HCEC 1CT (cell line): ENCODE measurements at regions not wholly inside any gene's neighbourhood (a gene's known extent, or its start where the extent isn't known, plus 50 kb on each side); places are given as distances from the start of the nearest gene placed in this dataset.

ENCODE experiments used
- DNase-seq: peaks from one replicate; pipeline ENCODE4 v3.0.0-alpha.2; 2017

DNA sequence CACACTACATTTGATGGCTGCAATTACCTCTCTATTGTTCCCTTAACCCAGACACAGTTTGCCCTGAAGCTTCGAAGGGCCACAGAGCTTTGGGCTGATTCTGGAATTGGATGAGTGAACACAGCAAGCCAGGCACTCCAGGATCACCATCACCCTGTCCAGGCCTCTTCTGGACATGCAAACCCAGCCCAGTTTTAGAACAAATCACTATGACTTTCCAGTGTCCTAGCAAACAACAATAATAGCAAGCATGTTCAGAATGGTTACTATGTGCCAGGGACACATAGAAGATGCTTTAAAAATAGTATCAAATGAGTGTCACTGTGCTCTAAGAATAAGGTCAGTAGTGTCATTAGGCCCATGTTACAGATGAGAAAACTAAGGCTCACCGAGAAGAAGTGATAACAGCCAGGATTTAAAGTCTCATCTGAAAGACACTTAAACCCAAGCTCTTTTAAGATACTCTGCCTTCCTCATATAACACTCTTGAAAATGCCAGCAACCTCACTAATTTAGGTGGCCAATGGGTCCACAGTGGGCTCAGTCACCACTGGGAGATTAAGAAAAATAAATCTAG lies 191.7 kb upstream of the STK17B start:
- DNase-seq: no peak

- DNase-seq: no peak
These were observed 193.8 kb upstream of the STK17B start for GRCh38 chr2:196365145-196365544.

GRCh38 chr2:196365923-196366322 lies 194.5 kb upstream of the STK17B start:
- DNase-seq: no peak

- DNase-seq: no peak
These were observed 196.3 kb upstream of the STK17B start for GRCh38 chr2:196367633-196368032.

- DNase-seq: no peak
These were observed 197.3 kb upstream of the STK17B start for GRCh38 chr2:196368546-196369225.

DNA sequence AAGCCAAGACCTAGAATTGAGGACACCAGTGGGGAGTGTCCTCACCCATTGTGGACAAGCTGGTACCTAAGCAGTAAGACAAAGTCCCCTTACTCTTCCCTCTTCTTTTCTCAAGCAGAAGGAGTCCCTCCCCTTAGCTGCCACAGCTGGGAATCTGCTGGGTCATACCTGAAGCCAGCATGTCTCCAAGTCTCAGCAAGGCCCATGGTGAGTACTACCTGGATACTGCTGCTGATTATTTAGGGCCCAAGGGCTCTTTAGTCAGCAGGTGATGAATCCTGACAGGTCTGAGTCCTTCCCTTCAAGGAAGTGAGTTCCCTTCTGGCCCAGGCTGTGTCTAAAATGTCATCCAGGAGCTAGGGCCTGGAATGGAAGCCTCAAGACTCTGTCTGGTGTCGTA lies 198.6 kb upstream of the STK17B start:
- DNase-seq: no peak

DNA sequence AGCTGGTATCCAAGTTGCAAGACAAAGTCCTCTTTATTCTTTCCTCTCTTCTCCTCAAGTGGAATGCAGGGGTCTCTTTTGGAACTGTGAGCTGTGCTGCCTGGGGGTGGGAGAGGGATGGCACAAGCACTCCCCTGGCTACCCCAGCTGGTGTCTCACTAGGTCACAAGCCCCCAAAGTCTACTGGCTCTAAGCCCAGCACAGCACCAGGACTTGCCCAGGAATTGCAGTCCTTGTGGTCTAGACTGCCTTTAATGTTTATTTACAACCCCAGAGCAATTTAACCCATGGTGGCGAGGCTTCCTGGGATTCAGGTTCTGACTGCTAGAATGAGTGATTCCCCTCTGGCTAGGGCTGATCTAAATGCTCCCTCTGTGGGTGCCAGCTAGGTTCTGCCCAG lies 199.0 kb upstream of the STK17B start:
- DNase-seq: no peak

GRCh38 chr2:196372276-196372809 lies 201.0 kb upstream of the STK17B start:
- no peak for DNase-seq

- DNase-seq: no peak
These were observed 201.7 kb upstream of the STK17B start for GRCh38 chr2:196372811-196373664.

GRCh38 chr2:196376984-196377877 lies 205.9 kb upstream of the STK17B start:
- DNase-seq: no peak

- no peak for DNase-seq
These were observed 208.2 kb upstream of the STK17B start for GRCh38 chr2:196379600-196379999.

DNA sequence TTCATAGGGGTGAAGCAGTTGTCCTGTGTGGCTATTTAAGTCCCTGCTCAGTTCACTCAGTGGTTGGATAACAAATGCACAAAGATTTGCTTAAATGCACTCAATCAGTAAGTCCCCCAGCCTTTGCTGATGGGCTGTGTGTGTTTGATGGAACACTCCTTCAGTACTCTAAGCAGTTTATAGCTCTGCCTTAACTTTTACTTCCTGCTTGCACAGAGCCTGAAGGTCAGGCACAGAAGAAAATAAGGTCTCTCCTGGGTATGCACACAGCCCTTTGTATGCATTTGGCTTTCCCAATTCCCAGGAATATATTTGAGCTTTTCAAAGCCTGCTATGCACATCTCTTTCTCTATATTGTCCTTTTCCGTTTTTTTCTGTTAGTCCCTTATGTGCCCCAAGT lies 208.7 kb upstream of the STK17B start:
- no peak for DNase-seq

DNA sequence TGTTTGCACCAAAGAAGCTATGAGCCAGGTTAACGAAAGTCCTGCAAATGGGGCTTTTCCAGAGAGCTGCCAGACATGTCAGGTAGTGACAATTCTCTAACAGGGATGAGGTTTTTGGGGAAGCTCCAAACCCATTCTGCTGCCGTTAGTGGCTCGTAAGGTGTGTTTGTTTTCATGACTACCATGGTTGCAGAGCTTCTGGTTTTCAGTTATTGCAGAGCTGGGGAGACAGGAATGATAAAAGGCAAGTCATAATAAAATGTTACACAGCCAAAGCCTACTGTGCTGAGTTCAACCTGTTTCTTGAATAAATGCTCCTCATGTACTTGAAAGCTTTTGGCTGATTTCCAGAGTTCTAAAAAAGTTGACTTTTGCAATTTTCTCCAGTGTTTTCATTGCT lies 209.2 kb upstream of the STK17B start:
- DNase-seq: no peak

- DNase-seq: no peak
These were observed 210.1 kb upstream of the STK17B start for GRCh38 chr2:196381464-196381863.

DNA sequence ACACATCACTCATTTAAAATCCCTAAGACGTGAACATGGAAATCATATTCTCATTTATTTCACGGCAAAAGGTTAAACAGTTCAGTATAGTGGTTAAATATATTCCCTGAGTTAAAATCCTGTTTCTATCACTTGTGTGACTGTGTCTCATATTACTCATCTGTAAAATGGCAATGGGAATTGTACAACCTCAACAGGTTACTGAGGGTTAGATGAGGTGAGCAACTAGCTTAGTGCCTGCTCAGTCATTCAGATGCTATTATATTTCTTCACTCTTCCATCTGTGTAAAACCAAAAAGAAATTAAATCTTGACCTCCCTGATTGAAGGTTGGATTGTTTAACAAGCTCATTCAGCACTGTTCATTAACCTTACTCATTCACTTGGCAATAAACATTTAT lies 212.4 kb upstream of the STK17B start:
- DNase-seq: no peak

DNA sequence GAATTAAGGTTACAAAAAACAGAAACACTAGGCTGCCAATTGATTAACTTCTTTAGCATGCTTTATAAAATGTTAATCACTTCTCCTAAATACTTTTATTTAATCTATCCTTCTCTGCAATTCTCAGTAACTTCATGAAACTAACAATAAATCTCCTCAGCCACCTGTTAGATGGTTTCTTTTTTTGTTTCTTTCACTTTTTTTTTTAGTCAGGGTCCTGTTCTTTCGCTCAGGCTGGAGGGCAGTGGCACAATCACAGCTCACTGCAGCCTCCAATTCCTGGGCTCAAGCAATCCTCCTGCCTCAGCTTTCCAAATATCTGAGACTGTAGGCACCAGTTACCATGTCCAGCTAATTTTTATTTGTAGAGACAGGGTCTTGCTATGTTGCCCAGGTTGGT lies 213.4 kb upstream of the STK17B start:
- no peak for DNase-seq

GRCh38 chr2:196389670-196390069 lies 218.3 kb upstream of the STK17B start:
- no peak for DNase-seq

DNA sequence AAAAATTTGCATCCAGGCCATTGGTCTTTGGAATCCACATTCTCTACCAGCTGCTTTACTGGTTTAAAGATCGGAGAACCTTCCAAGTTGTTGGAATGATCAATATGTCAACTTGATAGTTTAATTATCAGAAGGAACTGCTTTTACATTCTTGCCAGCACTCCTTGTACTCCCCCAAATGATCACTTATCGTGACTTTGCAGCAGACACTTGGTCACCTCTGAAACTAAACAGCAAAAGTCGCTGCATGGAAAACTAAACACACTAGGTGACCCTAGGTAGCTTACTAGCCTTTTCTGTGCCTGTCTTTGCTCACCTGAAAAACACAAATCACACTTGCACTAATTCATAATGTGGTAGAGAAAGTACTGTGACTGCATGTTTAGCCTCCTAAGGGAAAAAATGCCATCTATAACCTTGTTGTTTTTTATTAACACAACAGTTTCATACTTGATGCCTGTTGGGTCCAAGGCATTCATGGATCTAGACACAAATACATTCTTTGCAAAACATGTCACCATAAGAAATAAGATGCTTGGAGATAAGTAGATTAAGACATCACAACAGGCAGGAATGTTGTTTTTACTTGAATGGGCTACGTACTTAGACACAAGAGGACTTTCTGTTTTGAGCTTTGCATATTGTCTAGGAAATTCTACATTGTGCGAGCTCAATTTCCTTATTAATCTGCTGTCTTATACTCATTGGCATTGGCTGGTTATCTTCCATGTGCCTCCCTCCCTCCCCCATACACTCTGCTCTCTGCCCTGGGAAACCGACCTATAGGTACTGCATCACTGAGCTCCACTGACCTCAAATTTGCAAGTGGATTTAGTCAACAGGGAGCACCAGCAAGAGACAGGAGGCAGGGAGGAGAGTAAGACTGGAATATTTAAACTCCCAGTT lies 219.1 kb upstream of the STK17B start:
- DNase-seq: no peak

DNA sequence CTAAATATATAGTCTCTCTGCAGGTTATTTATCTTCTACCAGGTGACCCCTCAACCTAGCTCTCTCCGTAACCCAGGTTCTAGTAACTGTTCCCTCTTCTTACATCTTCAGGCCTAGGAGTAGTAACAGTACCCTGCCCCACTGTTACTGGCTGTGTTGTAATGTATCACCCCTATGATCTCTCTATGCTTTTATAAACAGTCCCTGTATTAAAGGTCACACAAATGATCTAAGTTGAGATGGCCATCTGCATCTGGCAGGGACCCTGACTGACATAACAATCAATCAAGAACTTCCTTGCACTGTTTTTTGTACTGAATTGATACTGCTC lies 219.7 kb upstream of the STK17B start:
- no peak for DNase-seq

DNA sequence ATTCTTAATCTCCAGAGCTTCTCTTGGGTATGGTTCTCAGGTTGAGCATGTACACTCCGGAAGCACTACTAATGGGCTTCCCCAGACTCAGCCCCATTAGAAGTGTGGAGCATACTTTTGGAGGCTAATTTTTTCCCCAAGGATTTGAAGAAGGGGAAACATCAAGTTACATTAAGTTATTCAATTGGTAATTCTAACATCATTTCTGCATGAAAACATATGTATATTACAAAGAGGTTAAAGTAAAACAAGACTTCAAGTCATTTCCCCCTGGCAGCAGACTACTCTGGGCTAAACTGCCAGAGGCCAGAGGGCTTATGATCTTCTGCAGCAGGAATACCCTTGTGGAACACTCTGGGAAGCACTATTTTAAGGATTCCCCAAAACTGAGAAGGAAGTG lies 227.7 kb upstream of the STK17B start:
- DNase-seq: no peak

DNA sequence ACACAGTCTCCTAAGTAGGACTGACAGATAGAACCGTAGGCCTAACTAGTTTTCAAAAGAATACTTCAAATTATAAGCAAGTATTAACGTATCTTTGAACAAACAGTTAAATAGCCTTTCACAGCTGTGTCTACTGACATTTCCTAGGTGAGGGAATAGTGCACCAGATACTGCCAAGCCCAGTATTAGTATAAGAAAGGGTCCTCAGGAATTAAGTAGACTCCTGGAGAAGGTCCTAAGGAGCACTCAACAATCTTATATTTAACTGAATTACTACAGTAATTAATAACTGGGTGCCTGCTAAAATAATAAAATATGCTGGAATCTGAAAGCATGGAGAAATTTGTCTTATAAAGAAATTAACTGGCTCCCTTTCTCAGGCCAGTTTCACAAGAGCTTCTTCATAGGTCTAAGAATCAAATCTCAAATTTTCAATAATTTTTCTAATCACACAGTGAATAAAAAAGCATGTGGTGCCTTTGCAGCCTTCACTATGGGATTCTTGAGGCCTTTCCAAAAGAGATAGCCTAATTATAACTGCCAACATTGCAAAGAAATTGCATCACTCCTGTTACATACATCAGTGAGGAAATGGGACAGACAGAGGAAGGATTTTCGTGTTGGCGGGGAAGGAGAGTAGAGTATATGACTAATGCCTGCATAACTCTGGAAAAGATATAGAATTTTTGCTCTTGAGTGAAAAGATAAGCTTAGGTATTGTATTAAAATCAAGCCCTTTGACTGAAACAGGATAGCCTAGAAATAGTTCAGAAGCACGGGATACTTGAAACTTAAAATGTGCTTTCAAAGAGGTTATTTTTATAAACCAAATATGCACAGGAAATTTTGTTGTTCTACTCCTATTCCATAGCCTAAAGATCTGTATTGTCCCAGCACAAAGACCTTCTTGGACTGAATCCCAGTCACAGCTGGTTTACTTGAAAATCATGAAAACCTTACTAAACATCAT lies 228.6 kb upstream of the STK17B start:
- peak; percentile 93 for DNase-seq
